ENCODE measurements at regions not wholly inside any gene's neighbourhood (a gene's known extent, or its start where the extent isn't known, plus 50 kb on each side); places are given as distances from the start of the nearest gene placed in this dataset.
"Not testable (repeated sequence)": the region's sequence is repeated elsewhere in the genome, so short reads cannot be mapped to it uniquely, and the experiment has no call there.

DNA sequence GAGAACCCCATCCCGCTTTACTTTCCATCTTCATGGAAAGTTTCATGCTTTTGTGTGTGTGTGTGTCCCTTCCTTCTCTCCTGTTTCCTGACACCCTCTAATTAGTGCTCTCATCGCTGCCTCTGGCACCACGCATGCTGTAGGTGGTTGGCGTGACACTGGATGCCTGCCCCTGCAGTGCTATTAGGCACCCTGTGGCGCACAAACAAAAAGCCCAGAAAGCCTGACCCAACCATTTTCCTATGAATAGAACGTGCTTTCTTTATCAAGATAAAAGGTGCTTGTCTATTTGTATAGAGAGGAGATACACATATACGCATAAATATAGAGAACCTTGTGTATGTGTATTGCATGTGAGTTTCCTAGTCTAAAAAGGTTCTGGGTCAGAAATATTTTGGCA, 120.8 kb upstream of the CDCA7L start:
- DNase-seq, result peak; percentile 66

DNA sequence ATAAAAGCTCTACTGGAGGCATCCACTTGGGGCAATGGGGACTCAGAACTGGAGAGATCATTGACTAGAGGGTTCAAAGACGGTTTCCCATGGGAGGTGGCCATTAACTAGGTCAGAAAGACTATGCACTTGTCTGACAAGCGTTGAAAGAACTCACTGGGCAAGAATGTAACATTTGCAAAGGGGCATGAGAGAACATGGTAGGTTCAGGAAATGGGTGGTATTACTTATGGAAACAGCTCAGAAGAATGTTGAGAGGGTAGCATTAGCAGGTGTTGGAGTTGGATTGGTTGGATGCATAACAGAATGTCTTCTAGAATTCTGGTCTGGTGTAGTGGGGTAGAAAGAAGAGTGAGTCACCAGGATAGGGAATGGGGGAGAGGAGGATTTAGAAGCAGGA, 119.1 kb upstream of the CDCA7L start:
- DNase-seq, result no peak

DNA sequence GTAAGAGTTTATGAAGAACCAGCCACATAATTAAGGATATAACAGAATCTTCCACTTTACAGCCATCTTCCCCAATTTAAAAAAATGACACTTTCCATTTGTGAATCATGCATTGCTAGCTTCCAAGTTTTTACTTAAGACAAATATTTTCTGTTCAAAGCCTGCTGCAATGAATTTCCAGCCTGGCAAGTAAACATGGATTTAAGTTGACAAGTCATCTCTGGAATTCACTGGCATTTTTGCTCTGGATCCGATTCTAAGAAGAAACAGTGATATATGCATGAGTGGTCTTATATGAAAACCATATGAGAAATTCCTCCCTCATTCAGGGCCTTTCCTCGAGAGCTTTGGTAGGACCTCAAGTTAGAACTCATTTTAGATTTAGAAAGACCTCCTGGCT, 116.1 kb upstream of the CDCA7L start:
- no peak for DNase-seq

DNA sequence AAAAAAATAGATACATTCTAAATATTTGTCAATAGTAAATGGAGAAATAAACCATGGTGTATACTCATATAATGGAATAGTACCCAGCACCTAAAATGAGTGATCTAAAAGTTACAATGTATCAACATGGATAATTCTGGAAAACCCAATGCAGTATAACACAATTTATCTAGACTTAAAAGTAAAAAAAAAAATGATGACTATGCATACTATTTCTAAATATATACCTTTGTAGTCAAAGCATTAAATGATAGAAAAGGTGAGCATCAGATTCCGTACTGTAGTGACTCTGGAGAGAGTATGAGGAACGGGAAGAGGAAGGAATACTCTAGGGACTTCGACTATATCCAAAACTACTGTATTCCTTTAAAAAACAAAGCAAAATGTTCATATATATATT, 115.2 kb upstream of the CDCA7L start:
- no peak for DNase-seq

DNA sequence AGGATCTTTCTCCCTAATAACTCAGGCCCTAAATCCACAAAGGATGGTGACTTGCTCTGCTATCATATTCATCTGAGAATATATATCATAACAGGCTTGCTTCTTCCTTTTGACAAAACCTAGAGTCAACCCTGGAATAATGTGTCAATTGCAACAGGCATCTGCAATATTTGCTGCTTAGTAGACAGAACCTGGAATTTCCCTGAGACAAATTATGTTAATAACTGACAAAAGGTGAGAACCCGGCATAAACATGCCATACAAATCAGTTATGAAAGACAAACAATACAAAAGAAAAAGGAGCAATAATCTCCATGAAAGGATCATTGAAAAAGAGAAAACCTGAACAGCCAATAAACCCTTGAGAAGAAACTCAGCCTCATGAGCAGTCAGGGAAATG, 114.5 kb upstream of the CDCA7L start:
- no peak for DNase-seq

DNA sequence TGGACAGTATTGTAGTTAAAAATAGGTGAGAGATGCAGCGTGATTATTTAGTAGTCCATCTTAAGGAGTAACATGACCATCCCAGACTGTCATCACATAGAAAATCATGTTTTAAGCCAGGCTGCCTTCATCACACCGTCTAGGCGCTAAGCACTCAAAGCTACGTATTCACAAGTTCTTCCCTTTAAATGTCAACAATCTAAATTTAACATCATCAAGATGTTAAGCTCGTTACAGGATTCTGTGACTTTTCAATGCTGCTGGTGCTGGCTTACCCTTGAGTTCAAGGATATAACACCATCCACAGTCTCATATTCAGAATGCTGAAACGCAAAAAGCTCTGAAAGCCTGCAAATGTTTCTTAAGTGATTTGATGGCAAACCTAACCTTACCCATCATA, 109.5 kb upstream of the CDCA7L start:
- no peak for DNase-seq

DNA sequence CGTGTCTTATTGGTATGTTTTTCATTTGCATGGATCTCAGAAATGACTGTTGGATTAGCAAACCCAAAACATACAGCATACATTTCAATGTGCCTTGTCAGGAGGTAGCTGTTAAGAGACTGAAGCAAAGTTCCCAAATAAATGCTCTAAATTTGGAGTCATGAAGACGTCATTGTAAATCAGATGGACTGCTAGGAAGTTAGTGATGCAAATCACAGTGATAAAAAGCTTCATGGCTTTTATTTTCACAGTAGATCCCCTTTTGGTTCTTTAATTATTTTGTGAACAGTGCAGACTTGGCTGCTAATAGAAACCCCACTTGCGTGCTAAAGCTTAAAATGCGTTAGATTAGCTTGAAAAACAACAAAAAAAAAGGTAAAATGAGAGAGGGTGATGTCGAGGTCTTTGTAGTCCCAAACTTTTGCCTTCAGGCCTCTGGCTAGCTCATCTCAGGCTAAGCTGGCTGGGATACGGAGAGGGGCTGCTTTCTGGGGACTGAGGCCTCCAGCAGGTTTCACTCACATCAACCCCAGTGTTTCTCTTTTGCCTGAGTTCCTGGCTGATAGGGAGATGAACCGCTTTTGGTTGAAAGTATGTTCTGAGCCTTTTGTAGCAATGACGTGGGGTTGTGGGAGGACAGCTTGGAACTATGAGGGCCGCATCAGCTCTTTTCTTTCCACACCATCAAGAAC, 107.1 kb upstream of the CDCA7L start:
- no peak for DNase-seq

DNA sequence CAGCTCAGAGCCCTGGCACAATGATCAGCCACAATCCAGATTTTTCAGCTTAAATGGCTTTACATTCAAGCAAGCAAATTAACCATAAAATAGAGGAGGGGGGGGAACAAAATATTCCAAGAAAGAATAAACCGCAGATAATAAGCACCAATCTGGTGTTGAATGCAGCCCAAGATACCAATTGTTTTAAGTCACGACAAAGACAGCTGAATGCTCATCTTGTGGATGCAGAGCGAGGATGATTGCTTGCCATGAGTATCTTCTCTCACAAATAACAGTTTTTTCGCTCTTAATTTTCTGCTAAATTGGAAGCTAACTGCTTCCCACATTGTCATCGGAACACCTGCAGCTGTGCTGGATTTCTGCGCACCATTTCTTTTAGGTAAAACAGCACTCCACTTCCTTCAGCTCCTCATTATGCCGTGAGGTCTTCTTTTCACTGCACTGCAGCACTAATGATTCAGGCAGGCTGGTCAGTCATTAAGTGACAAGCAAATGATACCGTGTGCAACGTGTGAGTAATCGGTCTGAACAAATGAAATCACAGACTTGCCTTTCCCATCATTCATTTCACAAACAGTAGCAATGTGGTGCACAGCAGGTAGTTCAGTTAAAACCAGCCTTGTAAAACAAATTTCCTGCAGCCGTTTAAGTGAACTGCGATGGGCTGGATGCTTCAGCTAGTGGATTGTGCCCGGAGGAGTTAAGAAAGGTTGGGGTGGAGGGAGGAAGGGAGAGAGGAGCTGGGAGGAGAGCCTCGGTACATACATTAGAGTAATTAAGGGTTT, 106.4 kb upstream of the CDCA7L start:
- no peak for DNase-seq

DNA sequence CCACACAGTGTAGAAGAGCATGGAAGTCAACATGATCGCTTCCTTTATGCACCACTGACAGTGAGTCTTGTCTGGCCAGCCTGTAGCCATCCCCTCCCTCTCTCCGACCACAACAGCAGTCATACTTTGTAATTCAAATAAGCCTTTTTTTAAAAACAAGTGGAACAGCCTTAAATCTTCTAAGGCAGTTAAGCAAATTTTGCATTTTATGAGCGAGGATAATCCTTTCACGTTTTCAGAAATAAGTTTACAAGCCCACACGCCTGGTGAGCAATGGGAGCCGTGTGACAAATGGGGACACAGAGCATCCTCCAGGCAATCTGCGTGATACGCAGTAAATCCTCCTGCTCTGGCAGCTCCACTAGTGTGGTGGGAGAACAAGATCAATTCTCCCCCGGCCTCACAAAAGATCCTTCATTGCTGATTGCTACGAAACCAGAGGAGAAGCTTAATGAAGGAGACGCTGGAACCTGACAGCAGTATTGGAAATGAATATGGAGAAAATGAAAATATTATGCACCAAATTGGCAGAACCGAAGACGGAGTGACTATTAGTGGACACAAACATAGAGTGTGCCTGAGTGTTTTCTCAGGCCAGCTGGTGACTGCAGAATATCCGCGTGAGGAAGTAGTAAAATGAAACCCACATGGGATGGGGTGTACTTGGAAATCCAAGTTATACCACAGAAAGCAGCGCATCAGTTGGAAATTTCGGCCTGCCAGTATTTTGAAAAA, 104.2 kb upstream of the CDCA7L start:
- no peak for DNase-seq

DNA sequence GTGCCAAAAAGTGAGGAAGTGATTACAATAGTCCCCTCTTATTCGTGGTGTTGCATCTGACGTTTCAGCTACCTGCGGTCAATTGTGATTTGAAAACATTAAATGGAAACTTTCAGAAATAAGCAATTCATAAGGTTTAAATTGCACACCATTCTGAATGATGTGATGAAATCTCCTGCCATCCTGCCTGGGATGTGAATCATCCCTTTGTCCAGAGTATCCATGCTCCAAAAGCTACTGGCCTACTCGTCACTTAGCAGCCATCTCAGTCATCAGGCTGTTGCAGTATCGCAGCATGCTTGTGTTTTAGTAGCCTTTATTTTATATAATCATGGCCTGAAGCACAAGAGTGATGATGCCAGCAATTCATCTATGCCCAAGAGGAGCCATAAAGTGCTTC, 97.7 kb upstream of the CDCA7L start:
- DNase-seq, result no peak

DNA sequence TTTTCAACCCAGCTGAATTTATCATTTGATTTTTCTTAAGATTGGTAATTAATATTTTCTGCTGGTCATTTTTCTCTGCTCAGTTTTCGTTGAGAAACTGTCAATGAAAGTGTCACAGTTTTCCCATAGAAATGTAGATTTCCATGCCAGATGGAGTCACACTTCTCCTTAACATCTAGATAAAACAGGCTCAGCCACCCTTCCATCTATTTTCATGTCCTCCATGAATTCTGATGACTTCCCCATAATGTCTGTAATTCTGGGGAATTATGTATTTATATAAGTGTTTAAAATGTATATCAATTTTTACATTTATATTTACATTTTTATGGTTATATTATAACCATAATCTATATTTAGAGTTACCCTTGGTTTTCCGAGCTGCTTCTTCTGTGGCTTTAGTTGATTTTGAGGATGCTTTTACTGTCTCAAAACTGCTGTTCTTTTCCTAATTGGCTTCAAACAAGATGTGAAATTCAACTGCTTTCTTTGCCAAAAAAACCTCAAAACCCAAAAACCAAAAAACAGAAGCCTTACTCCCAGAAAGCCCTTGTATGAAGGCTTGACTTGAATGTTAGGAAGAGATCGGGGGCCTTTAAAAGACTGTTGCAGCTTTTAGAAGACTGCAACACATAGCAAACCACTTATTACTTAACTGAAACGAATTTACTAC, 95.4 kb upstream of the CDCA7L start:
- DNase-seq, result no peak

DNA sequence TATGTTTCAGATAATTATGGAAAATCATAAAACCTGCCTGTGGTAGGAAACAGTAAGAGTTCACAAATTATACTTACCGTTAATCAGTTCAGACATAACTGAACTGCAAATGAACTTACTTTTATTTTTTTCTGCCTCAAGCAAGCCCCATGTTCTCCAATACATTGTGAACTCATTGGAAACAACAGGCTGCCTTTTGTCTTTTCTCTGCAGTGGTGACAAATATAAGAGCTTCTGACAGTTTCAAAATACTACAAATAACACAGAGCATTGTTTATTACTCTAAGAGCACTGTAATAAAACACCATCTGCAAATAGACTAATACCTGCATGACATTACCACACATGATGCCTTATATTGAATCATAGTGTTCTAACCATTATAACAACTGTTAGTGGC, 94.0 kb upstream of the CDCA7L start:
- DNase-seq, result no peak

DNA sequence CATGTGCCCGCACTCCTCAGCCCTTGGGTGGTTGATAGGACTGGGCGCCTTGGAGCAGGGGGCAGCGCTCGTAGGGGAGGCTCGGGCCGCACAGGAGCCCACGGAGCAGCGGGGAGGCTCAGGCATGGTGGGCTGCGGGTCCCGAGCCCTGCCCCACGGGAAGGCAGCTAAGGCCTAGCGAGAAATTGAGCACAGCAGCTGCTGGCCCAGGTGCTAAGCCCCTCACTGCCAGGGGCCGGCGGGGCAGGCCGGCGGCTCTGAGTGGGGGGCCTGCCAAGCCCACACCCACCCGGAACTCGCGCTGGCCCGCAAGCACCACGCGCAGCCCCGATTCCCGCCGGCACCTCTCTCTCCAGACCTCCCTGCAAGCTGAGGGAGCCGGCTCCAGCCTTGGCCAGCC, 86.7 kb upstream of the CDCA7L start:
- not testable (repeated sequence) for DNase-seq

DNA sequence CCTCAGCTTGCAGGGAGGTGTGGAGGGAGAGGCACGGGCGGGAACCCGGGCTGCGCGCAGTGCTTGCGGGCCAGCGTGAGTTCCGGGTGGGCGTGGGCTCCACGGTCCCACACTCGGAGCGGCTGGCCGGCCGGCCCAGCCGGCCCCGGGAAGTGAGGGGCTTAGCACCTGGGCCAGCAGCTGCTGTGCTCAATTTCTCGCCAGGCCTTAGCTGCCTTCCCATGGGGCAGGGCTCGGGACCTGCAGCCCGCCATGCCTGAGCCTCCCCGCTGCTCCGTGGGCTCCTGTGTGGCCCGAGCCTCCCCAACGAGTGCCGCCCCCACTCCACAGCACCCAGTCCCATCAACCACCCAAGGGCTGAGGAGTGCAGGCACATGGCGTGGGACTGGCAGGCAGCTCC, 83.0 kb upstream of the CDCA7L start:
- not testable (repeated sequence) for DNase-seq

DNA sequence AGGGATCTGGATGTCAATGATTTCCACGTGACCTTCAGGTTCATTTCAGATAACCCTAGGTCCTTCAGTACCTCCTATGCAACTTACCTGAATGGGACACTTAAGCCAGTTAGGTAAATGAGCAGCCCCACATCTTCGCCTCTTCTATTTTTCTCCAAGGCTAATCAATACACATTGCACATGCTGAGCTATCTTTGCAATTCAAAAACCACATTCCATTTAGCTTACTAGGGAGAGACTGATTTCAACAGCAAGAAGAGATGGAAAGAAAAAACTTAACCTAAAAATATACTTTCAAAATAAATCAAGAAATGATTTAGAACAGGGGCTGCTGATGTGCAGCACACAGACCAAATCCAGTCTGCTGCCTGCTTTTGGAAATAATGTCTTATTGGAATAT, 81.8 kb upstream of the CDCA7L start:
- DNase-seq, result no peak

DNA sequence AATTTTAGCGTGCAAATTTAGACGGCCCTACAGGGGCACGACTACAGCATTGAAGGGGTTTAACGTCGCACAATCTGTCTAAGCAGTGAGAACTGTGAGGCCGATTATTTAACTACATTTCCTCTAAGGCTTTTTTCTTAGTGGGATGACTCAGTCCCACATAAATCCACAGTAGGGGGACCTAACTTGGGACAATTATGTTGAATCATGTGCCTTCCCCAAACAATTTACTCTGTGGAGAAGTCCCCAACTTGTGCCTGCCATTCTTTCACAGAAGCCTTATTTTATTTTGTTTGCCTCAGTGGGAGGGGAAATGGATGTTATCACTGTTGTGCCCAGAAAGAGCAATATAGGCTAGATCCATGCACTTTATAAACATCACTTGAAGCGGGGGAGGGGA, 80.3 kb upstream of the CDCA7L start:
- no peak for DNase-seq

DNA sequence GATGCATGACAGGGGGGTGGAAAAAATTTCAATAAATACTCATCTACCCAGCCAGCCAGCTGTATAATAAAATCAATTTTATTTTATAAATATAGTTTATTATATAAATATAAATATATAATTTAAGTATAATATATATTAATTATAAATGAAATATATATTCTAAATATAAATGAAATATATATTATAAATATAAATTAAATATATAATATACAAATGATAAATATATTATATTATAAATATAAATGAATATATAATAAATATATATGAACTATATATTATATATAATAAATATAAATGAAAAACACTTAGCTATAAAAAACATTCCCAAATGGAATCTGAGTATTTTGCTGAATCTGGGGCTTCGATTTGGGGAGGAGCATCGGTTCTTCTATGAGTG, 79.4 kb upstream of the CDCA7L start:
- DNase-seq, result no peak

DNA sequence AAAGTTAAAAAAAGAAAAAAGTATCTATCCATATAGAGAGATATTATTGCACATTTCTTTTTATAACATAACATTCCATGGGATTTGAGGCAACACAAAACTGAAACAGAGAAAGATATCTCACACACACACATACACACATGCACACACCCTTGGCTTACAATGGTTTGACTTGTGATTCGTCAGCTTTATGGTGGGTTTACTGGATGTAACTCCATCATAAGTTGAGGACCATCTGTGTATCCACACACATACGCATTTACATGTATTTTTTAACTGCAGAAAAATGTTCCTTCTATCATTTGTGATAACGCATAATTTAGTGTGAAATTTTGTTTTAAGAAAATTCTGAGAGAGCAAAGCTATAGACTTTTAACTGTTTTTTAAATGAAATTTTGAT, 74.2 kb upstream of the CDCA7L start:
- DNase-seq, result no peak

DNA sequence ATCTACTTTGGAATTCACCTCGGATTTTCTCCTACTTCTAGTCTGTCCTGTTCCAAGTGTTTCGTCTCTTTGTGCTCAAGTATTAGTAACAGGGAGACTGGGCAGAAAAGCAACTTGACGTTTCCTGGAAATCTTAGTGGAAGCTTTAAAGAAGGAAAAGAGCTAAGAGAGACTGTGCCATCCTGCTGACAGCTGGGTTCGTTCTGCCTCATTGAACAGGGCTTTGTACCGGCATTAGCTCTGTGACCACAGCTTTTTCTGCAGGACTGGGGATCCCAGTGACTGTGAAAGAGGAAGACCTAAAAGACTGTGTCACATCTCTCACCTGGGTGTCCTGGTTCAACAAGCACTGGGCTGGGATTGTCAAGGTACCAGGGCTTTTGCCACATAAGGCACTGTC, 70.8 kb upstream of the CDCA7L start:
- DNase-seq, result no peak

DNA sequence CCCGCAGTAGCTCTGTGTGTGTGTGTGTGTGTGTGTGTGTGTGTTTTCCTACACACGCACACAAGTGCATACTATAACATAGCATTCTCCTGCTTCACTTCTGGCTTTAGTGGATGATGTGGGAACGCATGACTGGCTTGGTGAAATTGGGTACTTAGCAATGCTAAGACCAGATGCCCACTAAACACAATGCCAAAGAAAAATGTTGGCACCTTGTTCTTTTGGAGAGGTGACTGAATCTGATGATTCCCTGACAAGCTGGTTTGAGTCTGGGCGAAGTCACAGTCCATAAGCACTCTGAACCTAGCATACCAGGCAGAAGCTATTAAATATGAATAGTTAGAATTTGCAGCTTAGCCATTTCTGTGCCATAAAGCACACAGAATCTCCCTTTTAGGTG, 68.0 kb upstream of the CDCA7L start:
- DNase-seq, result no peak

DNA sequence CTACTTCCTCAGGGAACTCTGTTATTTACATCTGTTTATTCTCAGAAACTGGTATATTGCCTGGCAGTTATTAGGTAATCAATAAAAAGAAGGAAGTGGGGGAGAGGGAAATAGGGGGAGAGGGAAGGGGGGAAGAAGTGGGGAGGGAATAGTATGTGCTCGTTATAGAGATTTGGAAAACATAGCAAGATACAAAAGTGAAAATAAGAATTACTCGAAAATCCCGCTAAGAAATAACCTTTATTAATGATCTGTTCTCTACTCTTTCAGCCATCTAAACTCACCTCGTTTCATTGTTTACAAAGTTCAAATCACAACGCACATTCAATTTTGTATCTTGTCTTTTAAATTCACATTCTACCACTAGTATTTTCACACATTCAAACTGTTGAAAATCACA, 63.0 kb upstream of the CDCA7L start:
- DNase-seq, result no peak

DNA sequence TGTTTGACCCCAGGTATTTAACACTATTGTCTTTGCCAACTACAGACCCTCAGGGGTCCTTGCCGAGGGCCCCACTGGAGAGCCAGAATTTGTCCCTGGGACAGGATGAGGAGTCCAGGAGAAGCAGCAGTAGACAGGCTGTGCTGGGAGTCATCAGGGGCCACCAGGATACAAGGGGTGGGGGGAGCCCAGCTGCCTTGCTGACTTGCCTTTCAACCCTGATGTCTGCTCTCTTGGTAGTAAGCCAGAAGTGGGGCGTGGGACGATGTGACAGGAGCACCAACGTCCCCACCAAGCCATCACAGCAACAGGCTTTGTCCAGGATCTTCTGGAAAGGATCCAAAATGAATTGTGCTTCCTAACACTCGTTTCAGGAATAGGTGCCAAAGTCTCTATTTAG, 62.4 kb upstream of the CDCA7L start:
- DNase-seq, result no peak

DNA sequence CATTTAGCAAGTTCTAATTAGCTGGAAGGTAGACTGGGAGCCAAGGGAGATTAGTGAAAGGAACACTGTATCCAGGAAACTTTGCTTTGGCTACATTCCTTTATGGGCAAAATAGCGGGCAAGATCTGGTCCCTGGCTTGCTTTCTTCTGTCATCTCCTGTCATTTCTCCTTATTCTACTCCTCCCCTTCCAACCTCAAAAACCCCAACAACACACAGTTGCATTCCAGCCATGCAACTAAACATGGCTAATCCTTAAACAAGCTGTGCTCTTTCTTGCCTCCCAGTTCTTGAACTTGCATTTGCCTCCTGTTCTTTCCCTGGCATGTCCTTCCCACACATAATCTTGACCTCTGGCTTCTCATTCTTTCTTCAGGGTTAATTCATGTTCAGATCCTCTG, 59.5 kb upstream of the CDCA7L start:
- DNase-seq, result no peak

DNA sequence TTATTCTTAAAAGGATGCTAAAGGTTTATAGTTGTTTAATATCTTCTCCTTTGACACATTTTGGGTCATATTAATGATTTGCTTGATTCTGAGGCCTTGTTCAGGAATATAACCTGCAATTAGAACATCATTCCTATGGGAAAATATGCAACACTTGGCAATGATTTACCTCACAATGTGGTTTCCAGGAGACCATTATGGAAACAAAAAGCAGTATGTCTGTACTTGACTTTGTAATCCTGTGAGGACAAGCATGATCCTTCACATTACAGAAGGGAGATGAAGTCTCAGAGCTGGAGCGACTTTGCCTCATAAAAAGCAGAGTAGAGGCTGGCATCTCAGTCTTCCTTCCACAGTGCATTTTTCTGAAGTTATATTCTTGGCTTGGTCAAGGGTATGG, 57.0 kb upstream of the CDCA7L start:
- DNase-seq, result no peak
